OCI-LY1 (cell line): ENCODE measurements at regions not wholly inside any gene's neighbourhood (a gene's known extent, or its start where the extent isn't known, plus 50 kb on each side); places are given as distances from the start of the nearest gene placed in this dataset.

ENCODE experiments used
- EZH2 ChIP-seq: fragments of 200-600 bp; sonication (generic), shearing (Covaris generic); IDR thresholded peaks from 2 replicates; pipeline ENCODE4 v1.8.0; 2017; ENCODE audit warnings: borderline replicate concordance, mixed run types, mild to moderate bottlenecking, antibody characterized with exemption, low read length, moderate library complexity, mixed read lengths
- TF ChIP-seq, protein P1 (sequence below): fragments of 200-600 bp; sonication (generic), shearing (Covaris generic); IDR thresholded peaks from 2 replicates; pipeline ENCODE4 v1.5.1; 2017; ENCODE audit warnings: mild to moderate bottlenecking, antibody characterized with exemption, low read length, moderate library complexity, mixed read lengths

GRCh38 chr7:153047079-153047959 is 287.8 kb downstream of the ACTR3B start:
- TF ChIP-seq, protein P1, sequence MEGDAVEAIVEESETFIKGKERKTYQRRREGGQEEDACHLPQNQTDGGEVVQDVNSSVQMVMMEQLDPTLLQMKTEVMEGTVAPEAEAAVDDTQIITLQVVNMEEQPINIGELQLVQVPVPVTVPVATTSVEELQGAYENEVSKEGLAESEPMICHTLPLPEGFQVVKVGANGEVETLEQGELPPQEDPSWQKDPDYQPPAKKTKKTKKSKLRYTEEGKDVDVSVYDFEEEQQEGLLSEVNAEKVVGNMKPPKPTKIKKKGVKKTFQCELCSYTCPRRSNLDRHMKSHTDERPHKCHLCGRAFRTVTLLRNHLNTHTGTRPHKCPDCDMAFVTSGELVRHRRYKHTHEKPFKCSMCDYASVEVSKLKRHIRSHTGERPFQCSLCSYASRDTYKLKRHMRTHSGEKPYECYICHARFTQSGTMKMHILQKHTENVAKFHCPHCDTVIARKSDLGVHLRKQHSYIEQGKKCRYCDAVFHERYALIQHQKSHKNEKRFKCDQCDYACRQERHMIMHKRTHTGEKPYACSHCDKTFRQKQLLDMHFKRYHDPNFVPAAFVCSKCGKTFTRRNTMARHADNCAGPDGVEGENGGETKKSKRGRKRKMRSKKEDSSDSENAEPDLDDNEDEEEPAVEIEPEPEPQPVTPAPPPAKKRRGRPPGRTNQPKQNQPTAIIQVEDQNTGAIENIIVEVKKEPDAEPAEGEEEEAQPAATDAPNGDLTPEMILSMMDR, result no peak
- no peak for TF ChIP-seq EZH2
